NCI-H524 treated with DMSO at 0.1 percent for 48 hours (cell line): ENCODE measurements at regions not wholly inside any gene's neighbourhood (a gene's known extent, or its start where the extent isn't known, plus 50 kb on each side); places are given as distances from the start of the nearest gene placed in this dataset.

Experiments used
- DNase-seq: peaks from one replicate; lab custom pipeline; 2025; lab: John Stamatoyannopoulos, UW

GRCh38 chr4:32042486-32043247 lies 1322.5 kb downstream of the PCDH7 start:
- no peak for DNase-seq

GRCh38 chr4:32043248-32043633 lies 1323.1 kb downstream of the PCDH7 start:
- DNase-seq: no peak

GRCh38 chr4:32061916-32062315 lies 1341.7 kb downstream of the PCDH7 start:
- no peak for DNase-seq

- DNase-seq: no peak
These were observed 1353.4 kb downstream of the PCDH7 start for GRCh38 chr4:32073542-32073941.

GRCh38 chr4:32087211-32087610 lies 1367.0 kb downstream of the PCDH7 start:
- DNase-seq: no peak

- no peak for DNase-seq
These were observed 1374.8 kb downstream of the PCDH7 start for GRCh38 chr4:32094987-32095386.

- no peak for DNase-seq
These were observed 1382.7 kb downstream of the PCDH7 start for GRCh38 chr4:32102896-32103295.

GRCh38 chr4:32106767-32107166 lies 1386.6 kb downstream of the PCDH7 start:
- no peak for DNase-seq

GRCh38 chr4:32112891-32113290 lies 1392.7 kb downstream of the PCDH7 start:
- DNase-seq: no peak

GRCh38 chr4:32117693-32118092 lies 1397.5 kb downstream of the PCDH7 start:
- DNase-seq: no peak

GRCh38 chr4:32119907-32120306 lies 1399.7 kb downstream of the PCDH7 start:
- no peak for DNase-seq

- no peak for DNase-seq
These were observed 1408.4 kb downstream of the PCDH7 start for GRCh38 chr4:32128549-32128948.

GRCh38 chr4:32129967-32130366 lies 1409.8 kb downstream of the PCDH7 start:
- DNase-seq: no peak

- no peak for DNase-seq
These were observed 1413.0 kb downstream of the PCDH7 start for GRCh38 chr4:32133141-32133540.

GRCh38 chr4:32133734-32134133 lies 1413.6 kb downstream of the PCDH7 start:
- DNase-seq: no peak

GRCh38 chr4:32135642-32136041 lies 1415.5 kb downstream of the PCDH7 start:
- DNase-seq: no peak

- DNase-seq: no peak
These were observed 1416.1 kb downstream of the PCDH7 start for GRCh38 chr4:32136081-32136787.

- DNase-seq: no peak
These were observed 1420.5 kb downstream of the PCDH7 start for GRCh38 chr4:32140636-32141035.

GRCh38 chr4:32142075-32142474 lies 1421.9 kb downstream of the PCDH7 start:
- DNase-seq: no peak

GRCh38 chr4:32145987-32146386 lies 1425.8 kb downstream of the PCDH7 start:
- no peak for DNase-seq

GRCh38 chr4:32147446-32148085 lies 1427.4 kb downstream of the PCDH7 start:
- DNase-seq: no peak

- no peak for DNase-seq
These were observed 1428.0 kb downstream of the PCDH7 start for GRCh38 chr4:32148111-32148666.

- no peak for DNase-seq
These were observed 1438.8 kb downstream of the PCDH7 start for GRCh38 chr4:32158961-32159360.
